ENCODE measurements at regions not wholly inside any gene's neighbourhood (a gene's known extent, or its start where the extent isn't known, plus 50 kb on each side); places are given as distances from the start of the nearest gene placed in this dataset.

DNA sequence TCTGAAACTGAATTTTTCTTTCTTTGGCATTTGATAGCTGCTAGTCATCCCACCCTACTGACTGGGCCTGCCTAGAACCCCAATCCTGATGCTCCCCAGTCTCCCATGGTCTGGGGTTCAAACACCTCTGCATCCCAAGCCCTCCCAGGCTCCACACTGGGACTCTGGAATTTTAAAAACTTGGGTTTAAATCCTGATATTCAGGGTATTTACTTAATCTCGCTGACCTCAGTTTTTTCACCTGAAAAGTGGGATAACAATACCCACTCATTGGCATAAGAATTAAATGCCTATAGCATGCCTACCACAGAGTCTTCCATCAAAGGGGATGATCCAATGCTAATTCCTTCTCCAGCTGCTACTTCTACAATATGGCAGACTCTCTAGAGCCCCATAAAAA lies 264.4 kb downstream of the NPIPA8 start:
- TF ChIP-seq, protein P1, sequence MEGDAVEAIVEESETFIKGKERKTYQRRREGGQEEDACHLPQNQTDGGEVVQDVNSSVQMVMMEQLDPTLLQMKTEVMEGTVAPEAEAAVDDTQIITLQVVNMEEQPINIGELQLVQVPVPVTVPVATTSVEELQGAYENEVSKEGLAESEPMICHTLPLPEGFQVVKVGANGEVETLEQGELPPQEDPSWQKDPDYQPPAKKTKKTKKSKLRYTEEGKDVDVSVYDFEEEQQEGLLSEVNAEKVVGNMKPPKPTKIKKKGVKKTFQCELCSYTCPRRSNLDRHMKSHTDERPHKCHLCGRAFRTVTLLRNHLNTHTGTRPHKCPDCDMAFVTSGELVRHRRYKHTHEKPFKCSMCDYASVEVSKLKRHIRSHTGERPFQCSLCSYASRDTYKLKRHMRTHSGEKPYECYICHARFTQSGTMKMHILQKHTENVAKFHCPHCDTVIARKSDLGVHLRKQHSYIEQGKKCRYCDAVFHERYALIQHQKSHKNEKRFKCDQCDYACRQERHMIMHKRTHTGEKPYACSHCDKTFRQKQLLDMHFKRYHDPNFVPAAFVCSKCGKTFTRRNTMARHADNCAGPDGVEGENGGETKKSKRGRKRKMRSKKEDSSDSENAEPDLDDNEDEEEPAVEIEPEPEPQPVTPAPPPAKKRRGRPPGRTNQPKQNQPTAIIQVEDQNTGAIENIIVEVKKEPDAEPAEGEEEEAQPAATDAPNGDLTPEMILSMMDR (IDR thresholded peaks at IDR 0.05), result no peak

DNA sequence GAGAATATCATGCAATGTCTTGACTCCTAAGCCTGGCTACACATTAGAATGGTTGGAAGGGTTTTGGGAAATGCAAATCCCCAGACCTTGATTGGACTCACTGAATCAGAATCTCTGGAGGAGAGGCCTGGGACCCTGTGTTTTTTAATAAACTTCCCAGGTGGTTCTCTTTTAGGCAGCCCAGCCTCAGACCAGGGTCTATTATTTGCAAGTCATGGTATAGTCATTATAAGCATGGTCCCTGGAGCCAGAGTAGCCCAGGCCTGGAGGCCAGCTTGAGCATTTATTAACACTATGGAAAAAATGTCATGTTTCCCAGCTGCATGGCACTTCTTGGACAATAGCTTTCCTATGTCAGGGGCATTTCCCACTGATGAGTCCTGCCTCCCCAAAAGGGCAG lies 266.9 kb downstream of the NPIPA8 start:
- TF ChIP-seq, protein P1 (IDR thresholded peaks at IDR 0.05), result no peak

DNA sequence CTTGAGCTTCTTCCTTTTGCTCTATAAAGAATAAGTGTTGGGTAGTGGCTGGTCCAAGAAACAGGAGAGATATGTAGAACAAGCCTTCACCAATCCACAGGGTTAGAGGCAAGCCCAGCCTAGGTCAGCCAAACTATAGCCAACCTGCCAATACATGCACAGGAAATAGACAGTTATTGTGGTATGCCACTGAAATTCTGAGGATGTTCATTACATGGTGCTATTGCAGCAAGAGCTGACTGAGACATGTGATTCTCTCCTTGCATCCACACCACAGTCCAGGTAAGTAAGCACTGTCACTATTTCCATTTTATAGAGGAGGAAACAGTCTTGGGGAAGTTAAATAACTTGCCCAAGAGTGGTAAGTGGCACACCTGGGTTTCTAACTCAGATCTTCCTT lies 268.1 kb downstream of the NPIPA8 start:
- TF ChIP-seq, protein P1 (IDR thresholded peaks at IDR 0.05), result no peak

DNA sequence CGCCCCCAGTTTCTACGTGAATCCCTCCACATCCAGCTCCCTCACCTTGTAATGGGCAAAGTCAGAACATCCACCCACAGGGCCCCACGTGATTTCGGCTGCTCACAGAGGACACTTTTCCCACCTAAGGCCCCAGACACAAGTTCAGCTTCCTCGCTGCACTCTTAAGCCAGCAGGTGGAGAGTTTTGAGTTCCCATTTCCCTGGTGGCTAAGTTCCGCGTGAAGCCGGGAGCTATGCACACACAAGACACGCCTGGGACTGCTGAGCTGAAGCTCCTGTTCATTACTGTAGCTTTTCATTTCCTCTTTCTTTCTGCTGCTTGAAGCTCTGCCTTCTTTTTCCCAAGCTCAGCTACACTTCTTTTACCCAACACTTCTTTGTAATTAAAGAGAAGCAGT lies 273.8 kb downstream of the NPIPA8 start:
- TF ChIP-seq, protein P1 (IDR thresholded peaks at IDR 0.05), result no peak

DNA sequence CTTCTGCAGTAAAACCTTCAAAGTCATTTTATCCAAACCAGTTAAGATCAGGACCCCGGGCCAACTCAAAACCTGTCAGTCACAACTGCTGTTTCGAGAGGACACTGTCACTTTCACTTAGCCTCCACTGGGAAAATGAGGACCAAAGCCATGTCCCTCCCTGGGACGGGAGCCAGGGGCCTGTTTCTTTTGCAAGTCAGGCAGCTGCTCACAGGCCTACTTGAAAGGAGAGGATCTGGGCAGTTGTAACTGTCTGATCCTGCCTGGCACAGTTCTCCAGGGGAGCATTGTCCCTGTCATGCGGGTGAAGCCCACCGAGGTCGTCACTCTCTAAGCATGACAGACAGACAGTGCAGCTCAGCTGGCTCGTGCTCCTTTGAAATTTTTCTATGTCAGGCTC lies 276.2 kb downstream of the NPIPA8 start:
- TF ChIP-seq, protein P1 (IDR thresholded peaks at IDR 0.05), result no peak

DNA sequence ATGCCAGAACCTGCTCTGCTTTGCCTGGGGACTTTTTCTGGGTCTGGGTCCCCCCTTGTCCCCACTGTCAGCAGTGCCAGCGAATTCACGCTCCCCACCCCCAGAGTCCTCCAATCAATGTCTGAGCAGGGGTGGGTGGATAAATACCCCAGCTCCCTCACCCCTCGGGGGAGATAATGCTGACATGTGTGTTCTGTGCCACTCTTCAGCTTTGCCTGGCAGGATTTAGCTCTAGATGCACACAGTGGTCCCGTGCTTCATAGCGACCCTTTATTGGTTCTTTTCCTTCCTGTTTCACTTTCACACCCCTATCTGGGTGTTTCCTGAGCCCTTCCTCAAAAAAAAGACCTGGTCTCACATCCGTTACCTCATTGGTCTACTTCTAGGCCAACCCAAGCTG lies 277.0 kb downstream of the NPIPA8 start:
- TF ChIP-seq, protein P1 (IDR thresholded peaks at IDR 0.05), result no peak

DNA sequence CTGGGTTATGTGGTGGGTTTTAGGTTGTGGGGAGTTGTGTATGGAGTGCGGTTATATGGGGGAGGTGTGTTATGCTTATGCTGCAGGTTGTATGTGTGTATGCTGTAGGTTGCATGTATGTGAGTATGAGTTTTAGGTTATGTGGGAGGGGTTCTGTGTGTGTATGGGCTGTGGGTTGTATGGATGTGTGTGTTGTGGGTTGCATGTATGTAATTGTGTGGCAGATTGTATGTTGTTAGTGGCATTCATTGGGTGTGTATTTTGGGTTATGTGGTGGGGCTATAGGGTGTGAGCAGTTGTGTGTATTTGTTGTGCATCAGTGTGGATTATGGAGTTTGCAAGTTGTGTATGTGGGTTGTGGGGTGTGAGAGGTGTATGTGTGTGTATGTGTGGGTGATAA lies 277.4 kb downstream of the NPIPA8 start:
- TF ChIP-seq, protein P1 (IDR thresholded peaks at IDR 0.05), result no peak

DNA sequence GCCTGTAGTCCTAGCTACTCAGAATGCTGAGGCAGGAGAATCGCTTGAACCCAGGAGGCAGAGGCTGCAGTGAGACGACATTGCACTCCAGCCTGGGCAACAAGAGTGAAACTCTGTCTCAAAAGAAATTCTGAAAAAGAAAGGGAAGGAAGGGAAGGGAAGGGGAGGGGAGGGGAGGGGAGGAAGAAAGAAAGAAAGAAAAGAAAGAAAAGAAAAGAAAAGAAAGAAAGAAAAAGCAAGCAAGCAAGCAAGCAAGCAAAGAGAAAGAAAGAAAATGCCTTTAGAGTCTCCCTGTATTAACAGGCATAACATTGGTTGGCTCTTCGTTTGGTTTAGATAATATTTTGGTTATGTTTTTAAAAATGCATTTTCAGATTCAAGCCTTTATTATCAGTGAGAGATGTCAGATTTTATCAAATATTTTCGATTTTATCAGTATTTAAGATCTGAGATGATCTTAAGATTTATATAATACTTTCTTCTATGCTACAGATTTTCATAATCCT lies 281.1 kb downstream of the NPIPA8 start:
- TF ChIP-seq, protein P1 (IDR thresholded peaks at IDR 0.05), result no peak
